AG04449 (cell line): ENCODE measurements at regions not wholly inside any gene's neighbourhood (a gene's known extent, or its start where the extent isn't known, plus 50 kb on each side); places are given as distances from the start of the nearest gene placed in this dataset.

ENCODE experiments used
- CTCF ChIA-PET: fragments of 350-600 bp; formaldehyde crosslinking; extraction: SDS; loops from one replicate; lab custom pipeline; 2021; ENCODE audit warnings: antibody characterized with exemption; lab: Yijun Ruan, JAX
- POLR2A ChIA-PET: fragments of 400-600, 350-600 bp; formaldehyde crosslinking; extraction: SDS; loops from one replicate; lab custom pipeline; 2020; ENCODE audit warnings: antibody characterized with exemption, inconsistent platforms; lab: Yijun Ruan, JAX
- DNase-seq: peaks from one replicate; pipeline ENCODE4 v3.0.0-alpha.2; 2010; ENCODE audit warnings: low read depth, low spot score
- H3K4me3 ChIP-seq: 2 replicates; pipeline ENCODE4 v1.5.1; 2011; ENCODE audit warnings: low read depth, mild to moderate bottlenecking, control low read depth, low read length
- CTCF ChIP-seq: IDR thresholded peaks from one replicate; pipeline ENCODE4 v1.5.1; 2011; ENCODE audit warnings: mild to moderate bottlenecking, moderate library complexity, low read length, control low read depth, inconsistent platforms; ENCODE audit not compliant: insufficient read depth; ENCODE audit errors: missing control alignments

- CTCF ChIA-PET: no interaction called here
- POLR2A ChIA-PET: no interaction called here
- TF ChIP-seq CTCF: no peak
- DNase-seq: no peak
- no peak overlapping the region for H3K4me3 ChIP-seq
Measured at GRCh38 chr15:91733661-91734060, 119.8 kb upstream of the SLCO3A1 start.

- no peak for DNase-seq
- POLR2A ChIA-PET: no interaction called here
- no peak overlapping the region for H3K4me3 ChIP-seq
- no peak for TF ChIP-seq CTCF
- CTCF ChIA-PET: interaction anchor here (1.3 kb wide), 2 partner anchors 434 to 465 kb away, joined by 3 read pairs; no protein-coding TSS in a partner anchor
Measured at GRCh38 chr15:91737151-91737818, 116.2 kb upstream of the SLCO3A1 start.

GRCh38 chr15:91741986-91742385 is 111.5 kb upstream of the SLCO3A1 start:
- POLR2A ChIA-PET: no interaction called here
- CTCF ChIA-PET: interaction anchor here (0.8 kb wide), 1 partner anchor 439 kb away, joined by 3 read pairs; no protein-coding TSS in a partner anchor
- no peak for DNase-seq
- no peak overlapping the region for H3K4me3 ChIP-seq
- no peak for TF ChIP-seq CTCF

- no peak for DNase-seq
- no peak overlapping the region for H3K4me3 ChIP-seq
- no peak for TF ChIP-seq CTCF
- ChIA-PET CTCF (no interaction called here), POLR2A (no interaction called here)
Measured at GRCh38 chr15:91751611-91752010, 101.9 kb upstream of the SLCO3A1 start.

GRCh38 chr15:91752081-91752785 is 101.3 kb upstream of the SLCO3A1 start:
- no peak overlapping the region for H3K4me3 ChIP-seq
- no peak for TF ChIP-seq CTCF
- CTCF ChIA-PET: no interaction called here
- POLR2A ChIA-PET: no interaction called here
- no peak for DNase-seq

GRCh38 chr15:91759560-91759959 is 93.9 kb upstream of the SLCO3A1 start:
- DNase-seq: no peak
- H3K4me3 ChIP-seq: no peak overlapping the region
- no peak for TF ChIP-seq CTCF
- CTCF ChIA-PET: no interaction called here
- POLR2A ChIA-PET: no interaction called here
